Fibroblast of skin of scalp (primary cell): ENCODE measurements at regions not wholly inside any gene's neighbourhood (a gene's known extent, or its start where the extent isn't known, plus 50 kb on each side); places are given as distances from the start of the nearest gene placed in this dataset.

Experiments
- DNase-seq: peaks from one replicate; pipeline ENCODE4 v3.0.0-alpha.2; 2013

DNA sequence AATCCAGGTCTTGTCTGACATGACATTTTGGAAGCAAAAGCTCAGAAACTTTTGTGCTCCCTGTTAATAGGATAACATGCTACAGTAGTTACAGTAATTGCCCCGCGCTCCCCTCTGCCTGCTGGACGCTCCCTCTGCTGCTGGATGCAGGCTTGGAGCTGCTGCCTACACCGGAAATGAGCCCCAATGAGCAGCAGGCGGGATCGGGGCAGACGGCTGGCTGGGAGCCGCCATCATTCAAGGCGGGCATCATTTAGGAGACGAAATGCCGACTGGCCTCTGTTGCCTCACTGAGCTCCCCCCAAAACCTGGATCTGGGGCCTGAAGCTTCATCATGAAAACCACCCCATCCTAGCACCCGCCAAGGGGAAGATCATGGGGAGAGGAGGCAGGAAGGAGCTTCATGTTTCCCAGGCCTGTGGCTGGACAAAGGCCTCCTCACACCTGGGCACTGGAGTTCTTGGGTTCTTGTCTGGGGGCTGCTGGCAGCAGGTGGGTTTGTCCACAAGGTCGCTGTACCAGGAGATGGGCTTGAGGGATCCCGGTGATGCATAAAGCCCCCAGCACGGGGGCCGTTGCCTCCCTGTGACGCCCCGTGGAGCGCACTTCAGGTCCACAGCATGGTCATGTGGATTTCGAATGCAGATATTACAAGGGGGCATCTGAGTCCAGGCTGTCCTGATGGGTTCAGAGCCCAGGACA lies 664.3 kb downstream of the BRD1 start:
- DNase-seq: no peak

DNA sequence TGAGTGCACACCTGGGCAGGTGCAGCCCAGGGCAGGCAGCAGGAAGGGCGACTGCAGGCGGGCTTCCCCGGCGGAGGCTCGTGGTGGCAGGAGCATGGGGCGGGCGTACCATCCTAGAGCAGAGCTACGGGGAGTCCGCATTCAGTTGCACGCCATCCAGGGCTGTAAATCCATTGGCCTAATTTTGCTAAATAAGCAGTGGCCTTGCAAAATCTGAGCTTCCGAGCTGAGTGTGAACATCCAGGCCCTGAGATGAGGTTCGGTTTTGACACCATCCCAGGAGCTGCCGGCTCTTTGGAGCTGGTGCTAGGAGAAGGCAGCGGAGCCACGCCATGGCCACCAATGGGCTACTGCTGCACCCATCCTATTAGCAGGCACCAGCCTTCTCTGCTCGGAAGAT lies 664.8 kb downstream of the BRD1 start:
- DNase-seq: no peak

DNA sequence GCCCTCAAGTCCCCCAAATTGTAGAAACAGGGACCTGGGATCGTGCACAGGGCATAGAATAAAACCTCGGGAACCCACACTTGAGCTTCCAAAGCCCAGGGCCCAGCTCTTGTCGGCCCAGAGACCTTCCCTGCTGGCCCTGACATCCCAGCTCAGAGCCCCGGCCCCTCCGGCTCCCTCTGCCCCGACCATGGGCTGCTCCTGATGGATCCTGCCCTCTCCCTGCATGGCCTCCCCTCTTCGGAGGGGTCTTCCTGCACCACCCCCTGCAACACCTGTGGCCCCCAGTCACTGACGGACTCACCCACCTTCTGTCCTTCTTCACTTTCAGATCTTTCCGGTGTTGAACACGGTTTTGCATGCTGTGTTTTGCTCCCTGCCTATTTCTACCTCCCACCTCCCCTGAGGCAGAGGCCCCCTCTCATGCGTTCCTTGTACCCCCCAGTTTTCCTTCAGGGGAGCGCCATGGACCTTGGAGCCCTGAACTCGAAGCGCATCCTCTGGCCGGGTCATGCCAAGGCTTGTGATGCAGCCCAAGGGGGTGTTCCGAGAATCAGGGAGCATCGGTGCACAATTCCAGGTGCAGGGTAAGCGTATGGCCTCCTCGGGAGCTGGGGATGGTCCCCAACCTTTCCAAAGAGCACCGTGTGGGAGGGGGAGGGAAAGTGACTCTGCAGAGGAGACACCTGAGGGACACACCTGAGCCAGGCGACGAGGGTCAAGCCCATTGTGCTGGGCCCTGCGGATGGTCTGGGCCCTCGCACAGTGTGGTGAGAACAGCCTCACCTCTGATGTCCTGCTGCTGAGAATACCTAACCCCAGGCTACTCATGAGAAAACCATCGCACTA lies 666.4 kb downstream of the BRD1 start:
- no peak for DNase-seq

DNA sequence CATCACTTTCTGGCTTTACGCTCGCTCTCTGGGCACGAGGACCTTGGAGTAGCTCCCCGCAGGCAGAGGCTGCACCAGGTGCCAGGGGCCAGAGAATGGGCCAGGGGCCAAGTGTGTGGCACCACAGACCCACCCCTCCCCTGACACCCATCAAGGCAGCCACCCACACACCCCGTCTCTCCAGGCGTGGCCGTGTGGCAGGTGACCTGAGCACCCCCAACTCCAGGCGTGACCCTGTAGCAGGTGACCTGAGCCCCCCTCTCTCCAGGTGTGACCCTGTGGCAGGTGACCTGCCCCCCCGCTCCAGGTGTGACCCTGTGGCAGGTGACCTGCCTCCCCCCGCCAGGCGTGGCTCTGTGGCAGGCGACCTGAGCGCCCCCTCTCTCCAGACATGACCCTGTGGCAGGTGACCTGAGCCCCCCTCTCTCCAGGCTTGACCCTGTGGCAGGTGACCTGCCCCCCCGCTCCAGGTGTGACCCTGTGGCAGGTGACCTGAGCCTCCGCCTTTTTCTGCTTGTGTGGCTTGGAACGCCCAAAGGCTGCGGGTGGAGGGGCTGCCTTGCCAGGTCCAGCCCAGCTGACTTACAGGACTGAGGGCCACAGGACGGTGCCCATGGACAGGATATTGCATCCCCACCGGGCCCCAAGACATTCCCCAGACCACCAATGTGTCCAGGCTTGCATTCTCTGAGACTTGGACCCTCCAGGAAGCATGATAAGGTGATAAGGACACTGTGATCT lies 667.2 kb downstream of the BRD1 start:
- DNase-seq: no peak

DNA sequence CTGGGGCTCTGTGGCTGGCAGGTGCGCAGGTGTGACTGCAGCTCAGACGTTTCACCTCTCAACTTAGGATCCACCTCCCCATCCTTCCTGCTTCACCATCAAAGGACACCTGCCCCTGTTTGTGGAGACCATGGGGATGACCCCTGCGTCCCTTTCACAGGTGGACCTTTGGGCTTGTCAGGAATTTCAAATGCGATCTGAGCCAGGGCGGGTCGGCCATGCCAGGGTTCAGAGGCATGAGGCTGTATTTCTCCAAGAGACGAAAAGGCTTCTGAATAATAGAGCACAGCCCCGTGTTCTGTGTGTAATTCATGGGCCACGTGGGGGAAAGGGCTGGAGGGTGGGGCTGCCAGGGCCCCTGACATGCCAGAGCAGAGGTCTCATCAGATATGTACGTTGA lies 668.0 kb downstream of the BRD1 start:
- no peak for DNase-seq

DNA sequence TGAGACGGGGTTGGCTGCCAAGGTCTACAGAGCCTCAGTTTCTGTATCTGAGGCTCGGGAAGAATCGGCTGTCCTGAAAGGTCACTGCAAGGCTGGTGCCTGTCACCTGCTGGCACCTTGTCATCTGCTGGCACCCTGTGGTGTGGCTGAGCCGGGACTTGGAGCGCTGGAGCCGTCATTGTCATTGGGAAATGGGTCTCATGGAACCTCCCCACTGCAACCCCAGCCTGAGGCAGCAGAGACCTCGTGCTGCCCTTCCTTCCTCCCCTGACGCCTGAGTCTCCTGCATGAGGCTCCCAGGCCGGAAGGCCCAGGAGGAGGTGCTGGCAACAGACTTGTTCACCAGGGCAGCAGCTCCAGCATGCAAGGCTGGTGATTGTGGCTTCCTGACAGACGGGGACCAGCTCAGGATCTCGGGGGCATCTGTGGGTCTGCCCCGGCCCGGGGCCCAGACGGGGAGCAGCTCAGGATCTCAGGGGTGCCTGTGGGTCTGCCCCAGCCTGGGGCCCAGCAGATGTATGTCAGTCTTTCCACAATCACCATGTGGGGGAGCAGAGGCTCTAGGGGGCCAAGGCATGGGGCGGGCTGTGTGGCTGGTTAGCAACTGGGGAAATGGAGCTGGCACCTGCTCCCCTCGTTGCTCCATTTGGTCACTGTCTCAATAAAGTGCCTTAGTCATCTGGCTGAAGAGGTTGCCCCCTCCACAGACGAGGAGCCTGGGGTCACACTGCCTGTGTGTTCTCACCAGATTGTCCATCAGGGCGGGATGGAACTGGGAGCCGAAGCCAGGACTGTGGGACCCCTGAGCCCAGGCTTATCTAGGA lies 668.7 kb downstream of the BRD1 start:
- no peak for DNase-seq

DNA sequence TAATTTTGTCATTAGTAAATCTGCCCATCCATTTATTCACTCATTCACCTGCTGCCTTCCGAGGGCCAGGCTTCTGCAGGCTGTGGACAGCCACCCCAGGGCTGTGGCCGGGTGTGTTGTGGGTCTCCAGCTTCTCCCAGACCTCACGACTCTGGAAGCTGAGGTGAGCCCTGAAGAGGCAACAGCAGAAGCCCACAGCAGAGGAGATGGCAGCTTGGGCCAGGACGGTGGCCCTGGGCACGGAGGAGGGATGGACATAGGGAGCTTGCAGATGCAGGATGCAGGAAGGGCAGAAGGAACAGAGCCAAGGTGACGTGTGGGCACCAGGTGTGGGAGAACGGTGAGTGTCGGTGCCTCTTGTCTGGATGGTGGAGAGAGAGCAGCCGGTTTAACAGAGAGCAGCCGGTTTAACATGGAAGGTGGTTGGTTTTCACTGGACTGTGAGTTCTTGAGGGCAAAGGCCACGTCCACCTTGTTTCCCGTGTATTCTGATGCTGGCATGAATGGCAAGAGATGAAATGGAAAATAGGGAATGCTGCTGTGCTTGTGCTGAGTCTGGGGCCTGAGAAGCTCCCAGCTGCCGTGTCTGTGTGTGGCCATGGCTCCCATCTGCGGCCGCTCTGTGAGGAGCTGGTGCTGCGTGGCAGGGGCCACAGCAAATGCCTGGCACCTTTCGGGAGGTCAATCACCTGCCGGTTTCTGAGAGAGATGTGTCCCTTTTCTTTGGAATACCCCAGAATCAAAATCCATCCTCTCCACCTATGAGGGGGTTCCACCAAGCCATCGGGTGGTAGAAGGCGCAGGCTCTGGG lies 669.9 kb downstream of the BRD1 start:
- no peak for DNase-seq

DNA sequence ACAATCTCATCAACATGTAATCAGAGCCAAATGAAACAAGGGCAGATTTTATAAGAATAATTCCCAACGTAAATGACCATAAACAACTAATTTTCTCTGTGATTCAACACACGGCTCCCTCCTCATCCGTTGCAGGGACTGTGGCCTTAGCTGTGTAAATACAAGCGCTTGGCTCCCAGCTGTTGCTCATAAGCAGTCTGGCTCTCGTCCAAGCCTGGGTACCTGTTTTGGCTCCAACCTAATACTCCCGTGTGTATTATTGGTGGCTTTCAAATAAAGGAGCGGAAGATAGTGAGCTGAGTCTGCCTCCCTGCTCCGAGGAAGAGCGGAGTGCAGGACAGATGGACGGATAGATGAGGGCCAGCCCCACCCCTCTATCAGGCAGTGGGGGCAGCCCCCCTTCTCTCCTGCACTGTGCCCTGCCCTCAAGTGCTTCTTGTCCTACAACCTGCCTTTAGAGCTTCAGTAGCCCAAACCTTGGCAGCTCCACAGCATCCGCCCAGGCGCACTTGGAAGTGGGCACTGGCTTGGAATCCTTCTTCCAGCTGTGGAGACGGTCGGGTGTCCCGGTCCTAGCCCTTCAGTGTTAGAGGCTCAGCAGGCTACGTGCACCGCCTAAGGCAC lies 670.9 kb downstream of the BRD1 start:
- DNase-seq: no peak

DNA sequence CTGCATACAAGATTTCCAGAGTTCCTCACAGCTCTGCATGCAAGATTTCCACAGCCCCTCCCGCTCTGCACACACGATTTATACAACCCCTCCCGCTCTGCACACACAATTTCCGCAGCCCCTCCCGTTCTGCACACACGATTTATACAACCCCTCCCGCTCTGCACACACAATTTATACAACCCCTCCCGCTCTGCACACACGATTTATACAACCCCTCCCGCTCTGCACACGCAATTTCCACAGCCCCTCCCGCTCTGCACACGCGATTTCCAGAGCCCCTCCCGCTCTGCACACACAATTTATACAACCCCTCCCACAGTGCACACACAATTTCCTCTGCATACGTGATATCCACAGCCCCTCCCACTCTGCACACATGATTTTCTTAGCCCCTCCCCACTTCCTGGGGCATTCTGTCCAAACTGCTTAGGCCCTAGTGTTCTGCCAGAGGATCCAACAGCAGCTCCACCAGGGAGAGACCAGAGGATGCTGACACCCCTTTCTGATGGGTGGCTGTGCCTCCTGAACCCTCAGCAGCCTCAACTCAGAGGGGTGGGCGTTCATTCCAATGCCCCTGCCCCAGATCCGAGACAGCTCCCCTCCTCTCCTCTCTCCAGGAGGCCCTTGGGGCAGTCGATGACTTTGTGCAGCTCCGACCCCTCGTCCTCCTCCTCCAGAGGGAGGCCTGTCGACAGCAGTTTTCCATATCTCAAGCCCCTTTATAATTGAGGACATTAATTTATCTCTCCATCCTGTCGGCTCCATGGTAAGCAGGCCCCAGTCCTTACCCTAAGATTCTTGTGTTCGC lies 671.7 kb downstream of the BRD1 start:
- DNase-seq: no peak

DNA sequence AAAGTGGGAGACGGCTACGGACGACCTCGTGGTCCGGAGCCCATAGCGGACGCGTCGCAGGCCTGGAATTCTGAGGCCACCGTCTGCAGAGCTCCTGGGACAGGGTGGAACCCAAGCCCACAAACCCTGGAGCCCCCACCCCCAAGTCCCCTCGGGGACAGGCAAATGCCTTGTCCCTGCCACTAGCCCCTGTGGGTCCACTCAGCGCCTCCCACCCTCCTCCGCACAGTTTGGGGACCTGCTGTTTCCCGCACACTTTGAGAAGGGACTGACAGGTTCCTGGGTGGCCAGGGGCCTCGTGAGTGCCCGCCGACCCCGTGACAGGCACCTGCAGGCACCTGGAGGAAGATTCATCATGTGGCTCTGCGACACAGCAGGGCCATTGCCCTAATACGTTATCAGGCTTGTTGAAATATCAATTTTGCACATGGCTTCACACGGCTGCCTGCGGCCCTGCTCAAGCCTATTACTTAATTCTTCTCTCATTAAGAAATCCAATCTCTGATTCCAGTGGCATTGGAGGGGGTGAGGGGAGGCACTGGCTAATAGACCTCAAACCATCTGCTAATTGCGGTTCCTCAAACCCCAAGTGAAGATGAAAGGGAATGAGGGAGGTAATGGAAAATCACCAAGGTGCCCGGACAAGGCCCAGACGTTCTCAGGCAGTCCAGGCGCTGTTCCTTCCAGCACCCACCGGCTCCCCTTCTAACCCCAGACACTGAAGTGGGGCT lies 672.5 kb downstream of the BRD1 start:
- DNase-seq: no peak

DNA sequence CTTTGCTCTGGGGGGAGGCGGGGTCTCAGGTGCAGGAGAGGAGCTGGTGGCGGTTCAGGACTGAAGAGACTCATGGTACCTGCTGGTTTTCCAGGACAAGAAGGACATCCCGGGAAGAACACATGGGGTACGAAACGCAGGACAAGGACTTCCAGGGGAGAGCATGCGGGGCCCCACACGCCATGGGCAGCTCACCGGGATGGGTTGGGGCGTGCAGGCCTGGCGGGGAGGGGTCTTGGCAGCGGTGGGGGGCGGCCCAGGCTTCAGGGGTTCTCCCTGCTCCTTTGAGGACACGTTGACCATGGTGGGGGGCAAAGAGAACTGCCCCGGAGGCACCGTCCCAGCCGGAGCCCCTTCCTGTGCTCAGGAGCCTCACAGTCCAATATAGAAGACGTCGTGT lies 673.2 kb downstream of the BRD1 start:
- DNase-seq: no peak

DNA sequence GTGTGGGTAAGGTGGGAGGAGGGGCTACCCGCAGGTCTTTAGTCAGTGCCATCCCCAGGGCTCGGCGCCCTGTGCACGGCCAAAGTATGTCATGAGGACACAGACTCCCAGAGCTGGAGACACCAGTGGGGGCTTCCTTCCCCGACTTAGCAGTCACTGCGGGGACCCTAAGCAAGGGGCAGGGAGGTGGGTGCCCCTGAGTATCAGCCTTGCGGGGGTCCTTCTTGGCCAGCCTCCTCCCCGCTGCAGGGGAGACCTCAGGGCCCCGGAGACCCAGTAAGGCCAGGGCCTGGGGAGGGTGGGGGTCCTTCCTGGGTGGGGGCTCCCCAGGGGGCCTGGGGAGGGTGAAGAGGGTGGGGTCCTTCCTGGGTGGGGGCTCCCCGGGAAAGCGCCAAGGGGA lies 673.8 kb downstream of the BRD1 start:
- no peak for DNase-seq

DNA sequence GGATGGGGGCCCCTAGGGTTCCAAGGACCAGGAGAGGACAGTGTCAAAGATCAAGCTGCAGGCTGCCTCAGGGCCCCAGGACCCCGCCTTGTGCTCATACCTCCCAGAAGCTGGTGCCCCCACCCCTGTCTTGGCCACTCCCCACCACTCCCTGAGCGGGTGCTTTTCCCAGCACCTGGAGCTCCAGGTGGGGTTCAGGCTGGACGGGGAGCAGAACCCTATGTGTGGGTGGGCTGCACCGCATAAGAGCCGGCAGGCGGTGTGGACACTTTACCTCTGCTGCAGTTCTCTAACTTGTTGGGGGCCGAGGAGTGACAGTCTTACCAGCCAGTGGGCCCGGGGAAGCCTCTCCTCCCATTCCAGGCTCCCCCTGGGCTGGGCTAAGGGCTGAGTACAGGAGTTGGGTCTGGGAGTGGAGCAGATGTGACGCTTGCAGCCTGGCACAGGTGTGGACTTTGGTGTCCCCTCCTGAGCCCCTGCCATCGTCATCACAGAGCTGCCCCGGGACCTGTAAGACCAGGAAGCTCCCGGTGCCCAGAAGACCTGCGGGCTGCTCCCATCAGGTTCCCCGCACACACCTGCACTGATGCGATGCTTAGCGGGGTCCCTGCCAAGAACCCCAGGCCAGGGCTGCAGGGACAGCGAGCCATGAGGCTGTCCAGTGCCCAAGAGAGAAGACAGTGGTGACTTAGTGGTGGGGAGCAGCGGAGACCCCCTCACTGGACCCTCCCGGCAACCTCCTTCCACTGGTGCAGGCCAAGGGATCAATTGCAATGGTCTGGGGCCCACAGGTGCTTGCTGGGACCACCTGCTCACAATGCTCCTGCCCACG lies 674.5 kb downstream of the BRD1 start:
- DNase-seq: no peak

DNA sequence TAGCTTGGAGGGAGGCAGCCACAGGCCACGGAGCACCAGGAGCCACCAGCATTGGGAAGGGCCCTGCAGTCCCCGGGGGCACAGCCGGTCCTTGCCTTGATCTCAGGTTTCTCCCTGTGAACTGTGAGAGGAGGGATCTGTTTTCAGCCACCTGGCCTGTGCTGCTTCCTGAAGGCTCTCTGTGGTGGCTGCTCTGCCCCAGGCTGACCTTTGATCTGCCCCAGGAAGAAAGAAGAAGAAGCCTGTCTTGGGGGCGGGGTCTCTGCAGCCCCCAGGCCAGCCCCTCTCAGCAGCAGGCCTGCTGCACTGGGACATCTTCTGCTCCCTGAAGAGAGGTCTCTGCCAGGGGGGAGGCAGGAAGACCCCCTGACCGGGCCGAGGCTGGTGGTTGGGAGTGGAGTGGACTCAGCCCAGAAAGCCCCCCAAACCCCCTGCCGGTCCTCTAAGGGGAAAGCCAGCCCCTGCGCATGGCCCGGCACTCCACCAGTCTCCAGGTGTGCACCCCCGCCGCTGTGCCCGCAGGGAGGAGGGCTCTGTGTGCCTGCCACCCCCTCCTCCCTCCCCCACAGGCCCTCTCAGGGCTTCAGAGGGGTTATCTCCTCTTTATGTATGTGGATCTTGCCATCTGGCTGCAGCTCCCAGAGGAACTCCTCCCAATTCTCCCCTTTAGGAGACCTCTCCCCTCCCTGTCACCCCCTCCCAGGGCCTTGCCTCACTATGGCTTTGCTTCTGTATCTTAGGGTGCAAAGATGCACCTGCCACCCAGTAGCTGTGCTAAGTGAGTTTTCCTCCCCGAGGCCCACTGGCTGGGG lies 675.3 kb downstream of the BRD1 start:
- DNase-seq: no peak

DNA sequence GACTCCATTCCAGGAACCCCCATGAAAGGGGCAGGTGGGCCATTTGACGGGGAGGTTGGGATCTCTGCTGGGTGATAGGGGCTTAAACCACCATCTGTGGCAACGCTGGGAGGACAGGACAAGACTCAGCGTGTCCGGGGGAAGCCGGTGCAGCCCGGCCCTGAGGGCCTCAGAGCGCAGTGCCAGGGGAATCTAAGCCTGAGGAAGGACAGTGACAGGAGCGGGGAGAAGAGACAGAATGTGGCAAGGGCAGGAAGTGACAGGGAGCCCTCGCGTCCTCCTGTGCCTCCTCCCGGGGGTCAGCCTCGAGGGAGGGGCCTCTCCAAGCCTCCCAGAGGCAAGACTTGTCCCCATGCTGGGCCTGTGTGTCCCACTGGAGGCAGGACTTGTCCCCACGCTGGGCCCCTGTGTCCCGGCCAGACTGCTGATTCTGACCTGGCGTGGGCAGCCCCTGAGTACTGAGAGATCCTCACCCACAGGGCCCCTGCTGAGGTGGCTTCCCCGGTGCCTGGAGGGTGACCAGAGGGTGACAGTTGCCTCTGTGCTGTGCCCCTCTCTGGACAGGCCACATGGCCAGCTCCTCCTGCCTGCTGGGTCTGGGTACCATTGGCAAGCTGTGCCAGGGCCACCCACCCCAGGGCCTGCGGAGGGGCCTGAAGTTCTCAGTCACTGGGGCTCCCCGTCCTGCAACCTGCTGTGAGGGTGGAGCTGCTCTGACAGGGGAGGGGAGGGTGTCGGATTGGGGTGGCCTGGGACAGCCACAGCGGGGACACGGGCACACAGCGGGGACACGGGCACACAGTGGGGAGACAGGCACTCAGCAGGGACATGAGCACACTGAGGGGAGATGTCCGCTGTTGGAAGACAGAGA lies 676.2 kb downstream of the BRD1 start:
- DNase-seq: no peak

DNA sequence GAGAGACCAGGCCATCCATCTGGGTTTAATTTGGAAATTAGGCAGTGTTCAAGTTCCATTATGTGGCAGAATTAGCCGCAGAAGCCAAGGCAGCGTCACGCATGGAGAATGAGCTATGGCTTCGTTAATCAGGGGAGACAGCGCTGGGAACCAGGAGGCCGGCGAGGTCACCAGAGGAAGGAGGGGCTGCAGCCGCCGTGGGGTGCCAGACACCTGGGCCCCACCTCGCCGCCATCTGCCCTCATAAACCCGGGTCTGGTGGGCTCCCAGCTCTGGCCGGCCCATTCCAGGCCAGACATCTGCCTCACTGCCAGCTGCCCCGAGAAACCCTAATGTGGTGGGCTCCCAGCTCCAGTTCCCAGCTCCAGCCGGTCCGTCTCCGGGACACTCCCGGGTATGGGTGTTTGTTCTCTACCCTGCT lies 676.9 kb downstream of the BRD1 start:
- DNase-seq: no peak
